ENCODE measurements at regions not wholly inside any gene's neighbourhood (a gene's known extent, or its start where the extent isn't known, plus 50 kb on each side); places are given as distances from the start of the nearest gene placed in this dataset.

DNA sequence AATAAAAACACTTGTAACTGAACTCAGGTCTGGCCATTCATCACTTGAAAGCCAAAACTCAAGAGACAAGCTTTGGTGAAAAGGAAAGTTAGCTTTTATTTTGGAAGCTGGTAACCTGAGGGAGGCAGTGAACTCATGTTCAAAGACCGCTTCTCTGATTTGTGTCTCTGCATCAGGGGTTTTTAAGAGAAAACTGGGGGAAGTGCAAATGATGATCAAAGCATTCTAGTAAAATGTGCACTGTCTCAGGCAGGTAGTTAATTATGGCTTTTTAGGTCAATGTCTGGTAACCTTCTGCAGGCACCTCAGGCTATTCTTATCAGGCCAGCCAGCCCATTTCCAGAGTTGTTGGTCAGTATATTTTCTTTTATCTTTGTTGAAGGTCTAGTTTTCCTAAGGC is 162.2 kb downstream of the SYT10 start:
- Histone ChIP-seq H3K27ac (ENCODE audit: insufficient read depth, low read depth, low read length) (no peak overlapping the region), H3K27me3 (ENCODE audit: control insufficient read depth in 2 of 2, insufficient read depth in 2 of 2, low read length in 2 of 2) (no peaks in the 10 kb centered on the region), H3K79me2 (ENCODE audit: control insufficient read depth, insufficient read depth, low read length) (no peaks in the 10 kb centered on the region), H3K9me1 (replicated peaks; ENCODE audit: control insufficient read depth, extremely low read depth, insufficient read depth, low read length) (no peaks in the 10 kb centered on the region), H4K20me1 (replicated peaks; ENCODE audit: control insufficient read depth, extremely low read depth, insufficient read depth, low read length) (no peaks in the 10 kb centered on the region), H3K9ac (replicated peaks; ENCODE audit: extremely low read depth, insufficient read depth, low read length) (no peak overlapping the region), H3K4me1 (ENCODE audit: control insufficient read depth, extremely low read depth, insufficient read depth, low read length) (no peaks in the 10 kb centered on the region), H2AFZ (ENCODE audit: low read depth, low read length) (no peak overlapping the region), H3K36me3 (ENCODE audit: control insufficient read depth in 2 of 2, extremely low read depth in 1 of 2, insufficient read depth in 2 of 2, low read length in 2 of 2) (no peaks in the 10 kb centered on the region), H3K9me3 (replicated peaks; ENCODE audit: control insufficient read depth, insufficient read depth, low read length) (peaks cover 4% of the 10 kb centered on the region), H3K4me2 (ENCODE audit: insufficient read depth, low read length) (no peak overlapping the region), H3K4me3 (replicated peaks in 1 of 3; ENCODE audit: insufficient read depth in 1 of 3, low read depth in 1 of 3, low read length in 3 of 3) (no peak overlapping the region)
- no peak for DNase-seq (ENCODE audit: low read depth, low spot score)
- FAIRE-seq = no peak
- dilution Hi-C loops (cut with MboI; ENCODE audit: extremely low pct_ligation_motif_present, low sequenced_read_pairs) (no loop called here), intact Hi-C loops (cut with micrococcal nuclease) (no loop called here)
- no peak for TF ChIP-seq EZH2 (IDR thresholded peaks at IDR 0.05; ENCODE audit: borderline replicate concordance, low read depth, low read length, severe bottlenecking)
- ChIA-PET CTCF (no interaction called here), POLR2A (no interaction called here)
- BruUV-seq (replicated peaks) = no TSS peak

DNA sequence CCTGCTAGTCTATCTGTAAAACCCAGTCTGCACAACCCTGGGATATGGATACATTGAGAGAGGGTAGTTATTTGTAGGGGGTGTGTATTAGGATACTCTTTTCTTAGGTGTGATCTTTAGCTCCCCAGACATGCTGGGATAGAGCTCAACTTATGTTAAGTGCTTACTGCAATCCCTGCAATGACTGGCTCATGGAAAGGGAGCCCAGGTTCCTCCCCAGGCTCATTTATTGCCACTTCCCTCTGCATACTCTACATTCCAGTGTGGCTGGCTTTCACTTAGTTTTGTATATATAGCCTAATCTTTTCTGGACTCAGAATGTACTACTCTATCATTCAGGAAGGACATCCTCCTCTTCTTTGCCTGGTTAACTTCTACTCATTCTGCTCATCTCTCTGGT is 172.0 kb downstream of the SYT10 start:
- BruUV-seq (replicated peaks) = no TSS peak
- intact Hi-C loops (cut with micrococcal nuclease) (no loop called here), dilution Hi-C loops (cut with MboI; ENCODE audit: extremely low pct_ligation_motif_present, low sequenced_read_pairs) (no loop called here)
- Histone ChIP-seq H4K20me1 (replicated peaks; ENCODE audit: control insufficient read depth, extremely low read depth, insufficient read depth, low read length) (no peaks in the 10 kb centered on the region), H3K27ac (ENCODE audit: insufficient read depth, low read depth, low read length) (no peak overlapping the region), H3K27me3 (ENCODE audit: control insufficient read depth in 2 of 2, insufficient read depth in 2 of 2, low read length in 2 of 2) (no peaks in the 10 kb centered on the region), H3K4me2 (ENCODE audit: insufficient read depth, low read length) (no peak overlapping the region), H3K9me3 (replicated peaks; ENCODE audit: control insufficient read depth, insufficient read depth, low read length) (peaks cover 2% of the 10 kb centered on the region), H3K9me1 (replicated peaks; ENCODE audit: control insufficient read depth, extremely low read depth, insufficient read depth, low read length) (no peaks in the 10 kb centered on the region), H3K36me3 (ENCODE audit: control insufficient read depth in 2 of 2, extremely low read depth in 1 of 2, insufficient read depth in 2 of 2, low read length in 2 of 2) (no peaks in the 10 kb centered on the region), H3K4me1 (ENCODE audit: control insufficient read depth, extremely low read depth, insufficient read depth, low read length) (no peaks in the 10 kb centered on the region), H3K4me3 (replicated peaks in 1 of 3; ENCODE audit: insufficient read depth in 1 of 3, low read depth in 1 of 3, low read length in 3 of 3) (no peak overlapping the region), H3K9ac (replicated peaks; ENCODE audit: extremely low read depth, insufficient read depth, low read length) (no peak overlapping the region), H3K79me2 (ENCODE audit: control insufficient read depth, insufficient read depth, low read length) (no peaks in the 10 kb centered on the region), H2AFZ (ENCODE audit: low read depth, low read length) (no peak overlapping the region)
- no peak for TF ChIP-seq MAX (IDR thresholded peaks at IDR 0.05; ENCODE audit: insufficient read depth, insufficient read length)
- no peak for TF ChIP-seq POLR2AphosphoS5 (IDR thresholded peaks at IDR 0.05; ENCODE audit: insufficient read depth, low read depth, low read length)
- TF ChIP-seq, protein P1, sequence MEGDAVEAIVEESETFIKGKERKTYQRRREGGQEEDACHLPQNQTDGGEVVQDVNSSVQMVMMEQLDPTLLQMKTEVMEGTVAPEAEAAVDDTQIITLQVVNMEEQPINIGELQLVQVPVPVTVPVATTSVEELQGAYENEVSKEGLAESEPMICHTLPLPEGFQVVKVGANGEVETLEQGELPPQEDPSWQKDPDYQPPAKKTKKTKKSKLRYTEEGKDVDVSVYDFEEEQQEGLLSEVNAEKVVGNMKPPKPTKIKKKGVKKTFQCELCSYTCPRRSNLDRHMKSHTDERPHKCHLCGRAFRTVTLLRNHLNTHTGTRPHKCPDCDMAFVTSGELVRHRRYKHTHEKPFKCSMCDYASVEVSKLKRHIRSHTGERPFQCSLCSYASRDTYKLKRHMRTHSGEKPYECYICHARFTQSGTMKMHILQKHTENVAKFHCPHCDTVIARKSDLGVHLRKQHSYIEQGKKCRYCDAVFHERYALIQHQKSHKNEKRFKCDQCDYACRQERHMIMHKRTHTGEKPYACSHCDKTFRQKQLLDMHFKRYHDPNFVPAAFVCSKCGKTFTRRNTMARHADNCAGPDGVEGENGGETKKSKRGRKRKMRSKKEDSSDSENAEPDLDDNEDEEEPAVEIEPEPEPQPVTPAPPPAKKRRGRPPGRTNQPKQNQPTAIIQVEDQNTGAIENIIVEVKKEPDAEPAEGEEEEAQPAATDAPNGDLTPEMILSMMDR (IDR thresholded peaks at IDR 0.05; ENCODE audit: extremely low read depth in 1 of 2, insufficient read depth in 1 of 2, low read depth in 1 of 2, low read length in 2 of 2) = no peak
- TF ChIP-seq FOS (IDR thresholded peaks at IDR 0.05; ENCODE audit: borderline replicate concordance, insufficient read depth, low read length) = no peak
- TF ChIP-seq MYC (IDR thresholded peaks at IDR 0.05; ENCODE audit: low read depth, low read length) = no peak
- TF ChIP-seq POLR2A (IDR thresholded peaks at IDR 0.05; ENCODE audit: low read depth, low read length) = no peak
- no peak for TF ChIP-seq EZH2 (IDR thresholded peaks at IDR 0.05; ENCODE audit: borderline replicate concordance, low read depth, low read length, severe bottlenecking)
- TF ChIP-seq JUN (IDR thresholded peaks at IDR 0.05; ENCODE audit: borderline replicate concordance, insufficient read depth, insufficient read length, low read depth) = no peak
- no peak for TF ChIP-seq GATA2 (IDR thresholded peaks at IDR 0.05; ENCODE audit: insufficient read depth, insufficient read length, low read depth, low read length)
- CTCF ChIA-PET = no interaction called here
- FAIRE-seq (no peak), DNase-seq (ENCODE audit: low read depth, low spot score) (no peak)
- POLR2A ChIA-PET = no interaction called here
